Dermis blood vessel endothelial cell (primary cell): ENCODE measurements at regions not wholly inside any gene's neighbourhood (a gene's known extent, or its start where the extent isn't known, plus 50 kb on each side); places are given as distances from the start of the nearest gene placed in this dataset.
"Not testable (repeated sequence)": the region's sequence is repeated elsewhere in the genome, so short reads cannot be mapped to it uniquely, and the experiment has no call there.

Source experiments
- DNase-seq: peaks from one replicate; pipeline ENCODE4 v3.0.0; 2010

- DNase-seq = peak; percentile 9
Measured at GRCh38 chr20:40938020-40938419, 90.6 kb upstream of the TOP1 start.

GRCh38 chr20:40939667-40940066 lies 89.0 kb upstream of the TOP1 start:
- DNase-seq = no peak

GRCh38 chr20:40941133-40941610 lies 87.5 kb upstream of the TOP1 start:
- DNase-seq = no peak

- no peak for DNase-seq
Measured at GRCh38 chr20:40942006-40942405, 86.6 kb upstream of the TOP1 start.

GRCh38 chr20:40942775-40943174 lies 85.8 kb upstream of the TOP1 start:
- no peak for DNase-seq

GRCh38 chr20:40943591-40943990 lies 85.0 kb upstream of the TOP1 start:
- DNase-seq = no peak

GRCh38 chr20:40945189-40945588 lies 83.4 kb upstream of the TOP1 start:
- no peak for DNase-seq

- peak; percentile 77 for DNase-seq
Measured at GRCh38 chr20:40945754-40946450, 82.7 kb upstream of the TOP1 start.

GRCh38 chr20:40946451-40946850 lies 82.2 kb upstream of the TOP1 start:
- DNase-seq = no peak

- DNase-seq = no peak
Measured at GRCh38 chr20:40948465-40949267, 80.0 kb upstream of the TOP1 start.

GRCh38 chr20:40949346-40949745 lies 79.3 kb upstream of the TOP1 start:
- no peak for DNase-seq

- DNase-seq = no peak
Measured at GRCh38 chr20:40952136-40952535, 76.5 kb upstream of the TOP1 start.

- no peak for DNase-seq
Measured at GRCh38 chr20:40953416-40953815, 75.2 kb upstream of the TOP1 start.

- no peak for DNase-seq
Measured at GRCh38 chr20:40953856-40954255, 74.8 kb upstream of the TOP1 start.

GRCh38 chr20:40954521-40955165 lies 74.0 kb upstream of the TOP1 start:
- DNase-seq = no peak

- no peak for DNase-seq
Measured at GRCh38 chr20:40955326-40955725, 73.3 kb upstream of the TOP1 start.

GRCh38 chr20:40955826-40956225 lies 72.8 kb upstream of the TOP1 start:
- not testable (repeated sequence) for DNase-seq

GRCh38 chr20:40956542-40957264 lies 71.9 kb upstream of the TOP1 start:
- DNase-seq = no peak

GRCh38 chr20:40957265-40957760 lies 71.3 kb upstream of the TOP1 start:
- no peak for DNase-seq

- DNase-seq = no peak
Measured at GRCh38 chr20:40958598-40958997, 70.0 kb upstream of the TOP1 start.

- no peak for DNase-seq
Measured at GRCh38 chr20:40959325-40960092, 69.1 kb upstream of the TOP1 start.

- no peak for DNase-seq
Measured at GRCh38 chr20:40960101-40960500, 68.5 kb upstream of the TOP1 start.
